CD14-positive monocyte (primary cell): ENCODE measurements at regions not wholly inside any gene's neighbourhood (a gene's known extent, or its start where the extent isn't known, plus 50 kb on each side); places are given as distances from the start of the nearest gene placed in this dataset.

Experiments
- DNase-seq, 3 donors: peaks; one replicate each; pipeline ENCODE4 v3.0.0-alpha.2; 2011 to 2022
- H2AFZ ChIP-seq: 2 replicates; pipeline ENCODE4 v1.6.0; 2012; ENCODE audit warnings: mild to moderate bottlenecking, low read depth, low read length, inconsistent platforms; ENCODE audit not compliant: insufficient read depth, poor library complexity, severe bottlenecking
- H3K27ac ChIP-seq, 2 donors: 1 replicate in 1 of 2; 2 replicates in 1 of 2; pipeline ENCODE4 v1.5.1; 2012 to 2013; ENCODE audit warnings: low read length in 2 of 2, control low read depth in 1 of 2, inconsistent platforms in 1 of 2, low read depth in 1 of 2, mild to moderate bottlenecking in 1 of 2
- H3K27me3 ChIP-seq, 2 donors: one replicate each; pipeline versions ENCODE4 v1.6.0 to v1.6.1; 2011 to 2013; ENCODE audit warnings: low read length in 2 of 2; ENCODE audit not compliant: control insufficient read depth in 2 of 2, insufficient read depth in 2 of 2
- H3K36me3 ChIP-seq, 2 donors: replicated peaks in 1 of 2; 1 replicate in 1 of 2; 2 replicates in 1 of 2; pipeline versions ENCODE4 v1.5.1 to v1.6.1; 2012 to 2013; ENCODE audit warnings: low read length in 2 of 2, control low read depth in 1 of 2, inconsistent platforms in 1 of 2, mild to moderate bottlenecking in 1 of 2; ENCODE audit not compliant: insufficient read depth in 2 of 2, control insufficient read depth in 1 of 2
- H3K4me1 ChIP-seq, 2 donors: 1 replicate in 1 of 2; 2 replicates in 1 of 2; pipeline versions ENCODE4 v1.5.1 to v1.6.1; 2012 to 2013; ENCODE audit warnings: low read length in 2 of 2, control low read depth in 1 of 2, inconsistent platforms in 1 of 2, mild to moderate bottlenecking in 1 of 2, moderate library complexity in 1 of 2; ENCODE audit not compliant: insufficient read depth in 2 of 2, control insufficient read depth in 1 of 2
- H3K4me2 ChIP-seq: replicated peaks from 2 replicates; pipeline ENCODE3; 2012; ENCODE audit warnings: low read length, moderate library complexity, mild to moderate bottlenecking; ENCODE audit not compliant: poor library complexity, severe bottlenecking; ENCODE audit errors: extremely low read depth
- H3K4me3 ChIP-seq, 3 experiments: fragments of 200-600 bp in 1 of 3; sonication (generic) in 1 of 3; replicated peaks in 1 of 3; 1 replicate in 2 of 3; 2 replicates in 1 of 3; pipeline ENCODE4 v1.5.1; 2011 to 2013; ENCODE audit warnings: low read length in 3 of 3, mild to moderate bottlenecking in 3 of 3, control low read depth in 2 of 3, low read depth in 2 of 3, inconsistent platforms in 1 of 3, moderate library complexity in 1 of 3
- H3K79me2 ChIP-seq: 2 replicates; pipeline ENCODE4 v1.6.0; 2012; ENCODE audit warnings: mild to moderate bottlenecking, control low read depth, inconsistent platforms, low read length, moderate library complexity; ENCODE audit not compliant: insufficient read depth
- H3K9ac ChIP-seq: 2 replicates; pipeline ENCODE4 v1.6.0; 2017; ENCODE audit warnings: low read length, mild to moderate bottlenecking; ENCODE audit not compliant: insufficient read depth, poor library complexity, severe bottlenecking
- H3K9me3 ChIP-seq, 2 donors: replicated peaks in 1 of 2; 1 replicate in 1 of 2; 2 replicates in 1 of 2; pipeline versions ENCODE4 v1.5.1 to v1.6.1; 2012 to 2013; ENCODE audit warnings: low read length in 2 of 2, control low read depth in 1 of 2; ENCODE audit not compliant: control insufficient read depth in 1 of 2, insufficient read depth in 1 of 2
- H4K20me1 ChIP-seq: 2 replicates; pipeline ENCODE4 v1.6.0; 2012; ENCODE audit warnings: mild to moderate bottlenecking, low read length, control low read depth, moderate library complexity; ENCODE audit not compliant: insufficient read depth
- H3K27ac Mint-ChIP-seq, 7 donors: one replicate each; pipeline ENCODE4 v1.8.0; 2020; ENCODE audit warnings: mild to moderate bottlenecking in 7 of 7, mixed read lengths in 7 of 7, moderate library complexity in 6 of 7, inconsistent platforms in 2 of 7
- H3K27me3 Mint-ChIP-seq, 3 donors: one replicate each; pipeline ENCODE4 v1.8.0; 2021 to 2022; ENCODE audit warnings: low read depth in 3 of 3, mild to moderate bottlenecking in 3 of 3, mixed read lengths in 3 of 3, moderate library complexity in 3 of 3, inconsistent platforms in 1 of 3
- H3K36me3 Mint-ChIP-seq, 2 donors: one replicate each; pipeline ENCODE4 v1.8.0; 2020; ENCODE audit warnings: mixed read lengths in 2 of 2, inconsistent platforms in 1 of 2, mild to moderate bottlenecking in 1 of 2
- H3K4me1 Mint-ChIP-seq: one replicate; pipeline ENCODE4 v1.8.0; 2020; ENCODE audit warnings: mild to moderate bottlenecking, mixed read lengths
- H3K4me3 Mint-ChIP-seq, 2 donors: one replicate each; pipeline ENCODE4 v1.8.0; 2020; ENCODE audit warnings: mild to moderate bottlenecking in 2 of 2, mixed read lengths in 2 of 2, moderate library complexity in 1 of 2
- H3K9me3 Mint-ChIP-seq, 7 donors: one replicate each; pipeline ENCODE4 v1.8.0; 2020 to 2022; ENCODE audit warnings: mixed read lengths in 7 of 7, mild to moderate bottlenecking in 6 of 7, moderate library complexity in 6 of 7, inconsistent platforms in 2 of 7
- WGBS: methylation state at CpG from one replicate; pipeline ENCODE4 v1.1.5; 2013; ENCODE audit warnings: missing lambda C conversion rate; ENCODE audit not compliant: insufficient coverage; 5-methylcytosine and 5-hydroxymethylcytosine counted together
- intact Hi-C, 2 donors: fragments of 100-400 bp; cut with micrococcal nuclease; formaldehyde crosslinking; loops; one replicate each; pipeline versions ENCODE4 v1.15.0 to v1.15.1; 2023
- TF ChIP-seq, protein P1 (sequence below): fragments of 200-600 bp; IDR thresholded peaks from one replicate; pipeline ENCODE4 v1.8.0; 2022; ENCODE audit warnings: antibody characterized with exemption, mild to moderate bottlenecking

DNA sequence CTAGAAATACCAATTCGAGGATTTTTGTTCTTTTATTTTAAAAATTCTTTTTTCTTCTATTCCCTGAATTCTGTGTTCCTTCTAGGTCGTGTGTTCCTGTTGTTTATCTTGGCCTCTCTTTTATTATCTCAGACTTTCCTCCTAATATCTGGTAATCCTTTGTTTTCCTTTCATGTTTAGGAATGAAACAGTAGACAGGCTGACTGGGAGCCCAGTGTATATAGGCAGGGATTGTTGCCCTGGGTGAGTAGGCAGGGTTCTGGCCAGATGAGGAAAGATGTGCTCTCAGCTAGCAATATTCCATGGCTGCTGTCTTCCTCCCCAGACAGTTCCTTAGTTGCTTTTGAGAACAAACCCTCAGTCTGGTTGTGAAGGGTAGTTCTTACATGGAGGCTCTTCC, 161.8 kb upstream of the PDE4B start:
- intact Hi-C loops = no loop called here
- Mint-ChIP-seq H3K27ac (no peak overlapping the region), H3K36me3 (no peaks in the 10 kb centered on the region), H3K4me3 (no peak overlapping the region), H3K9me3 (no peaks in the 10 kb centered on the region), H3K27me3 (no peaks in the 10 kb centered on the region), H3K4me1 (no peaks in the 10 kb centered on the region)
- WGBS = no CpG with 5 or more reads among the region's 2 CpGs
- Histone ChIP-seq H4K20me1 (no peaks in the 10 kb centered on the region), H3K4me3 (no peak overlapping the region), H3K27ac (no peak overlapping the region), H3K27me3 (no peaks in the 10 kb centered on the region), H3K4me1 (no peaks in the 10 kb centered on the region), H2AFZ (no peak overlapping the region), H3K4me2 (no peak overlapping the region), H3K36me3 (no peaks in the 10 kb centered on the region), H3K9me3 (no peaks in the 10 kb centered on the region), H3K9ac (no peak overlapping the region), H3K79me2 (no peaks in the 10 kb centered on the region)
- no peak for DNase-seq
- TF ChIP-seq, protein P1, sequence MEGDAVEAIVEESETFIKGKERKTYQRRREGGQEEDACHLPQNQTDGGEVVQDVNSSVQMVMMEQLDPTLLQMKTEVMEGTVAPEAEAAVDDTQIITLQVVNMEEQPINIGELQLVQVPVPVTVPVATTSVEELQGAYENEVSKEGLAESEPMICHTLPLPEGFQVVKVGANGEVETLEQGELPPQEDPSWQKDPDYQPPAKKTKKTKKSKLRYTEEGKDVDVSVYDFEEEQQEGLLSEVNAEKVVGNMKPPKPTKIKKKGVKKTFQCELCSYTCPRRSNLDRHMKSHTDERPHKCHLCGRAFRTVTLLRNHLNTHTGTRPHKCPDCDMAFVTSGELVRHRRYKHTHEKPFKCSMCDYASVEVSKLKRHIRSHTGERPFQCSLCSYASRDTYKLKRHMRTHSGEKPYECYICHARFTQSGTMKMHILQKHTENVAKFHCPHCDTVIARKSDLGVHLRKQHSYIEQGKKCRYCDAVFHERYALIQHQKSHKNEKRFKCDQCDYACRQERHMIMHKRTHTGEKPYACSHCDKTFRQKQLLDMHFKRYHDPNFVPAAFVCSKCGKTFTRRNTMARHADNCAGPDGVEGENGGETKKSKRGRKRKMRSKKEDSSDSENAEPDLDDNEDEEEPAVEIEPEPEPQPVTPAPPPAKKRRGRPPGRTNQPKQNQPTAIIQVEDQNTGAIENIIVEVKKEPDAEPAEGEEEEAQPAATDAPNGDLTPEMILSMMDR = no peak

DNA sequence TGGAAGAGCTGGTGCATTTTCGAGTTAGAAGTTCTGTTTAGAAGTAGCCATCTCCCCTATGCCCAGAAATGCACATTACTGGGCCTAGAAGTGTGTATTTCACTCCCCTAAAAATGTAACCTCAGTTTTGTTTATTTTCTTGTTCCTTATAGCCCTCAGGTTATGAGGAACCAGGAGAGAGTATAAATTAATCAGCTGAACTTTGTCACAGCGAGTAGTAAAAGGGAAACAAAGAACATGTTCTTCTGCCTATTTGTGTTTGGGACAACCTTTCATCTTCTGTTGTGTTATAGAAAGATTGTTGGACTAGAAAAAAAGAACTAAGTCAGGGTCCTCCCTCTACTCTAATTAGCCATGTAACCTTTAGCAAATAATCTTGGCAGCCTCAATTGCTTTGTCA, 160.5 kb upstream of the PDE4B start:
- H3K9me3 ChIP-seq = no peaks in the 10 kb centered on the region
- no peak overlapping the region for H3K27ac ChIP-seq
- H3K4me3 ChIP-seq = no peak overlapping the region
- H3K9me3 Mint-ChIP-seq = no peaks in the 10 kb centered on the region
- H2AFZ ChIP-seq = no peak overlapping the region
- H3K27me3 ChIP-seq = no peaks in the 10 kb centered on the region
- no peaks in the 10 kb centered on the region for H3K36me3 Mint-ChIP-seq
- H3K4me1 ChIP-seq = no peaks in the 10 kb centered on the region
- H3K27me3 Mint-ChIP-seq = no peaks in the 10 kb centered on the region
- no peak overlapping the region for H3K4me3 Mint-ChIP-seq
- H3K9ac ChIP-seq = no peak overlapping the region
- H3K4me2 ChIP-seq = no peak overlapping the region
- TF ChIP-seq, protein P1 = no peak
- no peaks in the 10 kb centered on the region for H3K4me1 Mint-ChIP-seq
- no CpG with 5 or more reads among the region's 2 CpGs for WGBS
- no peak for DNase-seq
- H3K79me2 ChIP-seq = no peaks in the 10 kb centered on the region
- H3K36me3 ChIP-seq = no peaks in the 10 kb centered on the region
- intact Hi-C loops = no loop called here
- H3K27ac Mint-ChIP-seq = no peak overlapping the region
- no peaks in the 10 kb centered on the region for H4K20me1 ChIP-seq
